Mesenchymal stem cell (in vitro differentiated cells and primary cell): ENCODE measurements at regions not wholly inside any gene's neighbourhood (a gene's known extent, or its start where the extent isn't known, plus 50 kb on each side); places are given as distances from the start of the nearest gene placed in this dataset.

Experiments
- DNase-seq: peaks from one replicate; pipeline ENCODE4 v3.0.0-alpha.2; 2013
- H2AFZ ChIP-seq: one replicate; pipeline ENCODE4 v1.6.1; 2013; ENCODE audit warnings: low read depth, mild to moderate bottlenecking, control low read depth, inconsistent platforms, low read length, moderate library complexity
- H2AK5ac ChIP-seq: 2 replicates; pipeline ENCODE4 v1.6.1; 2013; ENCODE audit warnings: low read length, moderate library complexity, mild to moderate bottlenecking, inconsistent platforms; ENCODE audit not compliant: severe bottlenecking
- H2BK120ac ChIP-seq: one replicate; pipeline ENCODE4 v1.6.1; 2013; ENCODE audit warnings: low read depth, mild to moderate bottlenecking, inconsistent platforms, low read length, moderate library complexity
- H2BK12ac ChIP-seq, 2 experiments: one replicate each; pipeline ENCODE4 v1.6.1; 2013; ENCODE audit warnings: inconsistent platforms in 2 of 2, low read length in 2 of 2, mild to moderate bottlenecking in 2 of 2, moderate library complexity in 2 of 2, control low read depth in 1 of 2
- H2BK15ac ChIP-seq: one replicate; pipeline ENCODE4 v1.6.1; 2013; ENCODE audit warnings: mild to moderate bottlenecking, low read depth, inconsistent platforms; ENCODE audit not compliant: poor library complexity, severe bottlenecking
- H2BK5ac ChIP-seq: 2 replicates; pipeline ENCODE4 v1.6.1; 2013; ENCODE audit warnings: low read depth, mild to moderate bottlenecking, low read length, control low read depth, inconsistent platforms; ENCODE audit not compliant: poor library complexity, severe bottlenecking
- H3K14ac ChIP-seq, 2 experiments: one replicate each; pipeline ENCODE4 v1.6.1; 2013; ENCODE audit warnings: inconsistent platforms in 2 of 2, low read length in 2 of 2, control low read depth in 1 of 2, mild to moderate bottlenecking in 1 of 2, moderate library complexity in 1 of 2
- H3K18ac ChIP-seq, 2 experiments: one replicate each; pipeline ENCODE4 v1.6.1; 2013; ENCODE audit warnings: inconsistent platforms in 2 of 2, low read length in 2 of 2, control low read depth in 1 of 2, low read depth in 1 of 2, mild to moderate bottlenecking in 1 of 2
- H3K23ac ChIP-seq, 2 experiments: one replicate each; pipeline ENCODE4 v1.6.1; 2013; ENCODE audit warnings: inconsistent platforms in 2 of 2, low read length in 2 of 2, mild to moderate bottlenecking in 2 of 2, moderate library complexity in 2 of 2, control low read depth in 1 of 2
- H3K27ac ChIP-seq: 2 replicates; pipeline ENCODE4 v1.5.1; 2013; ENCODE audit warnings: mild to moderate bottlenecking, moderate library complexity, low read length, control low read depth, inconsistent platforms; ENCODE audit not compliant: poor library complexity, severe bottlenecking
- H3K27me3 ChIP-seq, 2 experiments: 2 replicates each; pipeline versions ENCODE4 v1.6.1 to v1.7.0; 2013; ENCODE audit warnings: low read length in 2 of 2, mild to moderate bottlenecking in 2 of 2, moderate library complexity in 2 of 2, control low read depth in 1 of 2, inconsistent platforms in 1 of 2; ENCODE audit not compliant: control insufficient read depth in 1 of 2, insufficient read depth in 1 of 2
- H3K36me3 ChIP-seq, 2 experiments: 2 replicates each; pipeline versions ENCODE4 v1.6.1 to v1.7.0; 2013; ENCODE audit warnings: low read length in 2 of 2, control low read depth in 1 of 2, inconsistent platforms in 1 of 2, low read depth in 1 of 2, mild to moderate bottlenecking in 1 of 2; ENCODE audit not compliant: insufficient read depth in 2 of 2, control insufficient read depth in 1 of 2
- H3K4ac ChIP-seq, 2 experiments: one replicate each; pipeline ENCODE4 v1.6.1; 2013; ENCODE audit warnings: inconsistent platforms in 2 of 2, low read length in 2 of 2, mild to moderate bottlenecking in 2 of 2, moderate library complexity in 2 of 2, control low read depth in 1 of 2, low read depth in 1 of 2
- H3K4me1 ChIP-seq: 2 replicates; pipeline ENCODE4 v1.6.1; 2013; ENCODE audit warnings: low read depth, low read length, control low read depth; ENCODE audit not compliant: control insufficient read depth, insufficient read depth
- H3K4me2 ChIP-seq: 2 replicates; pipeline ENCODE4 v1.6.1; 2013; ENCODE audit warnings: low read length, mild to moderate bottlenecking, inconsistent platforms; ENCODE audit not compliant: poor library complexity, severe bottlenecking
- H3K4me3 ChIP-seq, 2 experiments: 2 replicates each; pipeline versions ENCODE4 v1.5.1 to v1.7.0; 2013; ENCODE audit warnings: low read length in 2 of 2, mild to moderate bottlenecking in 2 of 2, control low read depth in 1 of 2, low read depth in 1 of 2; ENCODE audit not compliant: insufficient read depth in 1 of 2
- H3K79me1 ChIP-seq: replicated peaks from 2 replicates; pipeline ENCODE4 v1.6.1; 2013; ENCODE audit warnings: mild to moderate bottlenecking, control low read depth, low read length, inconsistent platforms; ENCODE audit not compliant: poor library complexity, severe bottlenecking
- H3K9ac ChIP-seq: 2 replicates; pipeline ENCODE4 v1.7.0; 2013; ENCODE audit warnings: mild to moderate bottlenecking, low read length, moderate library complexity
- H3K9me3 ChIP-seq: 2 replicates; pipeline ENCODE4 v1.7.0; 2013; ENCODE audit warnings: mild to moderate bottlenecking, low read length; ENCODE audit not compliant: control insufficient read depth
- H4K8ac ChIP-seq: one replicate; pipeline ENCODE4 v1.6.1; 2013; ENCODE audit warnings: inconsistent platforms, mild to moderate bottlenecking, low read length, moderate library complexity
- H4K91ac ChIP-seq: one replicate; pipeline ENCODE4 v1.6.1; 2013; ENCODE audit warnings: mild to moderate bottlenecking, low read length, inconsistent platforms
- WGBS: methylation state at CpG from one replicate; pipeline ENCODE4 v1.1.7; 2013; ENCODE audit warnings: mixed read lengths; 5-methylcytosine and 5-hydroxymethylcytosine counted together

DNA sequence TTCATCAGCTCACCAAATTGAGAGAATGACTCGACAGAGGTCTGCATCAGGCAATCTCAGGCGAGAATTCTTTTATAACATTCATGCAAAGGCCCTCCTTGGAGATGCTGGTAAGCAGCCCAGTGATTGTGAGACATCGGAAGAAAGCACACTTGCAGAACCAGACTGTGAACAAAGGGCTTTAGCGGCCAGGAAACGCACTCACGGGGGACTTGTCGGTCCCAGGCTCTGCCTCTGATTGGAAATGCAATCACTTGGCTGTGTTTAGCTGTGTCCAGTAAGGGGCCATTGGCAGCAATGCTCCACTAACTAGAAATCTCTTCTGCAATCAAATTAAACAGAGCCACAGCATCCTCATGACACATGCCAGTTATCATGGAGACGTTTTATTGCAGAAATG lies 226.7 kb upstream of the CDH13 start:
- Histone ChIP-seq H3K79me1 (no peaks in the 10 kb centered on the region), H4K91ac (no peak overlapping the region), H2AFZ (no peak overlapping the region), H2AK5ac (no peak overlapping the region), H3K36me3 (no peaks in the 10 kb centered on the region), H3K27ac (no peak overlapping the region), H2BK120ac (no peak overlapping the region), H2BK12ac (no peak overlapping the region), H2BK5ac (no peak overlapping the region), H3K9ac (no peak overlapping the region), H4K8ac (no peak overlapping the region), H3K4me3 (no peak overlapping the region), H3K4me2 (no peak overlapping the region), H3K4ac (no peak overlapping the region), H3K27me3 (peaks cover 0 to 20% of the 10 kb centered on the region in 2 experiments), H3K23ac (no peak overlapping the region), H3K18ac (no peak overlapping the region), H3K9me3 (no peaks in the 10 kb centered on the region), H3K14ac (no peak overlapping the region), H3K4me1 (no peaks in the 10 kb centered on the region), H2BK15ac (no peak overlapping the region)
- WGBS: 52% methylated on average over 8 of the region's 8 CpGs
- DNase-seq: no peak

DNA sequence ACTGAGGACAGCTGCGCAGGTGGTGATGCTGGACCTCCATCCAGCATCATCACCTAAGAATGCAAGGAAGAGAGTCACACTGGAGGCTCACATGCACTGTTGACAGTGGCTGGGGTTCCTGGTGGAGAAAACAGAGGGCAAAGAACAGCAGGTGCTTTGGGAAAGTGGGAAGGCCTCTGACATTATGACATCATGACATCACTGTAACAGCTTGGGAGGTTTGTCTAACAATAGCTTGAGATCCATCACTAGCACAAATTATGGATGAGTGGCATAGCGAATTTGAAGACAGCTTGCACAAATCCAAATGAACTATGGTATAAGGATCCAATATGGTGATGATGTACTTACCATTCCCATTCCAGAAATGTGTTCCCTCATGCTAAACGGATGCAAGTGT lies 226.5 kb upstream of the MPHOSPH6 start:
- Histone ChIP-seq H3K9ac (no peak overlapping the region), H4K91ac (no peak overlapping the region)

DNA sequence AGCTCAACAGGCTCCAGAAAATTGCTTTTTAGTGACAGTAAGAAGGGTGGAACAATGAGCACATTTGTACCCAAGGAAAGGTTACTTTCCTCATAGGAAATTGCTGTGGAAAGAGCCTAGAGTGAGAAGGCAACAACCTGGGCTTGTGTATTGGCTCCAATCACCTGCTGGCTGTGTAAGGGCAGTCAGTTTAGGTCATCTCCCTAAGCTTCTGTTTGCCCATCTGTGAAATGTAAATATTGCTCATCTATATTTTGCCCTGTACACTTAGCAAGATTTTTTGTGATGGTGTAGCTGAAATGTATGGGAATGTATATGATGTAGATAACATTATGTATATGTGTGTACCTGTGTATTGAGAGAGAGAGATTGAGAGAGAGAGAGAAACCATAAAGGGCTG lies 225.2 kb upstream of the MPHOSPH6 start:
- H3K23ac ChIP-seq: no peak overlapping the region
- no peak overlapping the region for H3K4ac ChIP-seq
- H2BK120ac ChIP-seq: no peak overlapping the region
- no peak overlapping the region for H2BK5ac ChIP-seq
- H3K4me3 ChIP-seq: no peak overlapping the region
- DNase-seq: no peak
- H3K36me3 ChIP-seq: no peaks in the 10 kb centered on the region
- no peak overlapping the region for H2BK15ac ChIP-seq
- H3K18ac ChIP-seq: no peak overlapping the region
- H3K9ac ChIP-seq: no peak overlapping the region
- no peaks in the 10 kb centered on the region for H3K9me3 ChIP-seq
- no peak overlapping the region for H2BK12ac ChIP-seq
- H3K4me1 ChIP-seq: no peaks in the 10 kb centered on the region
- H3K79me1 ChIP-seq: no peaks in the 10 kb centered on the region
- no peak overlapping the region for H4K91ac ChIP-seq
- H3K27me3 ChIP-seq: peaks cover 0 to 8% of the 10 kb centered on the region in 2 experiments
- H3K14ac ChIP-seq: no peak overlapping the region
- no peak overlapping the region for H3K27ac ChIP-seq
- H4K8ac ChIP-seq: no peak overlapping the region
- no peak overlapping the region for H2AK5ac ChIP-seq
- H3K4me2 ChIP-seq: no peak overlapping the region
- no peak overlapping the region for H2AFZ ChIP-seq

More for the DNA sequence above, 226.5 kb upstream of the MPHOSPH6 start:
- Histone ChIP-seq H2BK5ac (no peak overlapping the region), H3K18ac (no peak overlapping the region), H3K4me1 (no peaks in the 10 kb centered on the region), H4K8ac (no peak overlapping the region), H3K4me3 (no peak overlapping the region), H3K4ac (no peak overlapping the region), H3K23ac (no peak overlapping the region), H3K79me1 (no peaks in the 10 kb centered on the region), H2BK12ac (no peak overlapping the region), H3K27ac (no peak overlapping the region), H3K36me3 (no peaks in the 10 kb centered on the region), H2BK15ac (no peak overlapping the region), H3K4me2 (no peak overlapping the region), H2BK120ac (no peak overlapping the region), H2AK5ac (no peak overlapping the region), H3K14ac (no peak overlapping the region), H3K27me3 (peaks cover 0 to 9% of the 10 kb centered on the region in 2 experiments), H2AFZ (no peak overlapping the region), H3K9me3 (no peaks in the 10 kb centered on the region)
- no peak for DNase-seq
- 84% methylated on average over 2 of the region's 3 CpGs for WGBS

DNA sequence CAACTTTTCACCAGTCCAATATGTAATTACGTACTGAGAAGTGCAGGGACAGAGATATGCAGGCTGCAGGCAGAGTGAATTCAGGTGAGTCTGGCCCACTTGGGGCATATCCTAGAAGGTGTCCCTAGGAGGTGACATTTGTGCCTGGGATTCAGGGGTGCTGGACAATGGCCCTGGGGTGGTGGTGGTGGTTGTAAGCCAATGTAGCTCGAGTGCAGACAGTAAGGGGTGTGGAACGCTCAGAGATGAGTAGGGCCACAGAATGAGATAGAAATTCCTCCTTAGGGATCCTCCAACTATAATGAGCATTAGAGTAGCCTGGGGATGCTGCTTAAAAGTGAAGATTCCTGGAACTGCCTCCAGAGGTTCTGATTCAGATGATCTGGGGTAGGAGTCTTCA lies 221.7 kb upstream of the MPHOSPH6 start:
- Histone ChIP-seq H3K79me1 (no peaks in the 10 kb centered on the region), H2AK5ac (no peak overlapping the region), H3K4ac (no peak overlapping the region), H3K27ac (no peak overlapping the region), H4K8ac (no peak overlapping the region), H4K91ac (no peak overlapping the region), H2BK5ac (no peak overlapping the region), H2AFZ (no peak overlapping the region), H2BK15ac (no peak overlapping the region), H3K4me2 (no peak overlapping the region), H3K9ac (no peak overlapping the region), H2BK12ac (no peak overlapping the region), H3K27me3 (peaks cover 0 to 7% of the 10 kb centered on the region in 2 experiments), H3K4me3 (no peak overlapping the region), H3K9me3 (no peaks in the 10 kb centered on the region), H3K23ac (no peak overlapping the region), H3K18ac (no peak overlapping the region), H3K4me1 (no peaks in the 10 kb centered on the region), H2BK120ac (no peak overlapping the region), H3K36me3 (no peaks in the 10 kb centered on the region), H3K14ac (peak overlapping the region in 1 of 2 experiments; percentile 22)
- no peak for DNase-seq
- WGBS: 79% methylated on average over 2 of the region's 3 CpGs
